Prostate gland (tissue), 2 donors: ENCODE measurements at regions not wholly inside any gene's neighbourhood (a gene's known extent, or its start where the extent isn't known, plus 50 kb on each side); places are given as distances from the start of the nearest gene placed in this dataset.

Source experiments
- DNase-seq: peaks from one replicate; pipeline ENCODE4 v3.0.0-alpha.2; 2019; ENCODE audit warnings: low spot score
- H3K27ac ChIP-seq, 2 donors: fragments of 200-600 bp; sonication (generic); 2 replicates each; pipeline ENCODE4 v1.5.1; 2017 to 2019
- H3K27me3 ChIP-seq: fragments of 200-600 bp; sonication (generic); replicated peaks from 2 replicates; pipeline ENCODE4 v1.5.1; 2019; ENCODE audit not compliant: insufficient read depth
- H3K36me3 ChIP-seq, 2 donors: fragments of 200-600 bp; sonication (generic); 1 replicate in 1 of 2; 2 replicates in 1 of 2; pipeline versions ENCODE4 v1.5.1 to v1.8.1; 2017 to 2019
- H3K4me1 ChIP-seq: fragments of 200-600 bp; sonication (generic); replicated peaks from 2 replicates; pipeline ENCODE4 v1.5.1; 2019
- H3K4me3 ChIP-seq, 2 donors: fragments of 200-600 bp; sonication (generic); 2 replicates each; pipeline ENCODE4 v1.5.1; 2017 to 2019
- H3K9me3 ChIP-seq: fragments of 200-600 bp; sonication (generic); 2 replicates; pipeline ENCODE4 v1.5.1; 2017
- CTCF ChIP-seq, 4 experiments: fragments of 200-600 bp in 2 of 4; fragments of 450-650 bp in 2 of 4; sonication (generic) in 2 of 4; IDR thresholded peaks; 1 replicate in 3 of 4; 2 replicates in 1 of 4; pipeline ENCODE4 v1.5.1; 2016 to 2019; ENCODE audit warnings: antibody characterized with exemption in 4 of 4, mild to moderate bottlenecking in 2 of 4, moderate library complexity in 2 of 4
- POLR2A ChIP-seq: fragments of 450-650 bp; IDR thresholded peaks from one replicate; pipeline ENCODE4 v1.6.1; 2016; ENCODE audit warnings: antibody characterized with exemption, mild to moderate bottlenecking
- POLR2AphosphoS5 ChIP-seq: sonication (generic); formaldehyde crosslinking; IDR thresholded peaks from one replicate; pipeline ENCODE4 v1.6.1; 2017; ENCODE audit warnings: antibody characterized with exemption
- WGBS: methylation state at CpG from one replicate; pipeline ENCODE4 v1.1.5; 2018; 5-methylcytosine and 5-hydroxymethylcytosine counted together
- intact Hi-C: fragments of 100-400 bp; cut with DNase I; formaldehyde crosslinking; loops from one replicate; pipeline ENCODE4 v1.14.2; 2022

- intact Hi-C loops: no loop called here
- H3K4me3 ChIP-seq: no peak overlapping the region
- H3K9me3 ChIP-seq: no peaks in the 10 kb centered on the region
- no peak overlapping the region for H3K27ac ChIP-seq
- no peak for TF ChIP-seq CTCF (IDR thresholded peaks at IDR 0.05)
- no peak for TF ChIP-seq POLR2AphosphoS5
- no peak for TF ChIP-seq POLR2A
- no peaks in the 10 kb centered on the region for H3K27me3 ChIP-seq
- no peak for DNase-seq
- 76% methylated on average over 2 of the region's 2 CpGs for WGBS
- H3K36me3 ChIP-seq: no peaks in the 10 kb centered on the region
- no peaks in the 10 kb centered on the region for H3K4me1 ChIP-seq
Observed at GRCh38 chr7:35437619-35438275, 183.8 kb upstream of the TBX20 start.

- H3K27ac ChIP-seq: no peak overlapping the region
- no peaks in the 10 kb centered on the region for H3K4me1 ChIP-seq
- DNase-seq: no peak
- H3K4me3 ChIP-seq: no peak overlapping the region
- H3K9me3 ChIP-seq: no peaks in the 10 kb centered on the region
- no peaks in the 10 kb centered on the region for H3K36me3 ChIP-seq
- 51% methylated on average over 5 of the region's 5 CpGs for WGBS
- H3K27me3 ChIP-seq: no peaks in the 10 kb centered on the region
- intact Hi-C loops: no loop called here
- TF ChIP-seq POLR2A (no peak), POLR2AphosphoS5 (no peak), CTCF (IDR thresholded peaks at IDR 0.05) (no peak)
Observed at GRCh38 chr7:35436452-35436851, 182.6 kb upstream of the TBX20 start.

- DNase-seq: no peak
- 72% methylated on average over 7 of the region's 7 CpGs for WGBS
Observed at GRCh38 chr7:35430547-35431153, 176.8 kb upstream of the TBX20 start.

GRCh38 chr7:35424869-35425495 is 171.1 kb upstream of the TBX20 start:
- intact Hi-C loops: no loop called here
- peak; percentile 13 for DNase-seq
- Histone ChIP-seq H3K27ac (no peak overlapping the region), H3K36me3 (no peaks in the 10 kb centered on the region), H3K9me3 (no peaks in the 10 kb centered on the region), H3K4me1 (no peaks in the 10 kb centered on the region), H3K4me3 (no peak overlapping the region), H3K27me3 (no peaks in the 10 kb centered on the region)
- 40% methylated on average over 4 of the region's 4 CpGs for WGBS
- TF ChIP-seq POLR2AphosphoS5 (no peak), CTCF (IDR thresholded peaks at IDR 0.05) (peak; percentile 45 to 69 (median 48))

More at GRCh38 chr7:35430547-35431153, 176.8 kb upstream of the TBX20 start:
- no peaks in the 10 kb centered on the region for H3K36me3 ChIP-seq
- intact Hi-C loops: no loop called here
- TF ChIP-seq POLR2AphosphoS5: no peak
- TF ChIP-seq POLR2A: no peak
- TF ChIP-seq CTCF (IDR thresholded peaks at IDR 0.05): no peak
- no peaks in the 10 kb centered on the region for H3K9me3 ChIP-seq
- no peaks in the 10 kb centered on the region for H3K4me1 ChIP-seq
- no peaks in the 10 kb centered on the region for H3K27me3 ChIP-seq
- H3K27ac ChIP-seq: no peak overlapping the region
- H3K4me3 ChIP-seq: no peak overlapping the region
